ENCODE measurements at regions not wholly inside any gene's neighbourhood (a gene's known extent, or its start where the extent isn't known, plus 50 kb on each side); places are given as distances from the start of the nearest gene placed in this dataset.

DNA sequence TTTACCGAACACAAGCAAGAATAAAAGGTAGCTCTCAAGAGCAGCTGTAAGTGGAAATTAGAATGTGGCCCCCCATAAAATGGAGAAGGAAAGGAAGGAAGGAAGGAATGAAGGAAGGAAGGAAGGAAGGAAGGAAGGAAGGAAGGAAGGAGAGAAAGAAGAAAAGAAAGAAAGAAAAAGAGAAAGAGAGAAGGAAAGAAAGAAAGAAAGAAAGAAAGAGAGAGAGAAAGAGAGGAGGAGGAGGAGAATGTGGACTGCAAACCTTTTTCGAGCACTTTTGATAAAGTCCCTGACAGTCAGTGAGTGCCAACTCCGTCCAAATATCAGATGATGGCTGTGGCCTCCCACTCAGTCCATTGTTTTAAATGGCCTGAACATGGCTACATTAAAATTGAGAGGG, 53.8 kb upstream of the SNX2 start:
- TF ChIP-seq ARID4B (CRISPR knock-in tag; IDR thresholded peaks at IDR 0.05; ENCODE audit: borderline replicate concordance) (no peak), PREB (CRISPR knock-in tag; IDR thresholded peaks at IDR 0.05; ENCODE audit: borderline replicate concordance) (no peak)
- ChIA-PET CTCF (no interaction called here), POLR2A (no interaction called here)
- Mint-ChIP-seq H3K36me3 (no peaks in the 10 kb centered on the region), H3K27me3 (ENCODE audit: low read depth) (no peaks in the 10 kb centered on the region), H3K4me1 (peaks cover 11% of the 10 kb centered on the region), H3K9me3 (0 out of 2 replicates have a peak, but pooled peaks cover 6% of the 10 kb centered on the region), H3K27ac (no peak overlapping the region), H3K4me3 (no peak overlapping the region)
- ATAC-seq (no peak), DNase-seq (ENCODE audit: low spot score) (no peak)

DNA sequence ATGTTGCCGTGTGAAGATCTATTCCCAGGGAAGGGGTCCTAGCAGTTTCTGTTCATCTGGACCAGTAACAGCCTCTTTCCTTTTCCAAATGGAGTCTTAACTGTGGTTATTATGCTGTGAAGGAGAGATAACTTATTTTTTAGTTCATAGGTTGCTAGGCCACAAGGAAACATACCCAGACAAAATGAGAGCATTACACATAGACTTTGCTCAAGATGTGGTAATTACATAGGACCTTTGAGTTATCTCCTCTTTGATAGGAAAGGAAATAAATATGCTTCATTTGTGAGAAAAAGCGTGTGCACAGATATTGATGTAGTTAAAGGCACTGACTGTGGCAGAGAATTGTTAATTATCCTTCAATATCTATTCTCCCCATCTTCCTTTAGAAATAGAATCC, 52.5 kb upstream of the SNX2 start:
- ChIA-PET CTCF (no interaction called here), POLR2A (no interaction called here)
- Mint-ChIP-seq H3K36me3 (no peaks in the 10 kb centered on the region), H3K4me3 (no peak overlapping the region), H3K9me3 (0 out of 2 replicates have a peak, but pooled peaks cover 6% of the 10 kb centered on the region), H3K4me1 (peaks cover 11% of the 10 kb centered on the region), H3K27me3 (ENCODE audit: low read depth) (no peaks in the 10 kb centered on the region), H3K27ac (no peak overlapping the region)
- DNase-seq (ENCODE audit: low spot score): no peak
- no peak for TF ChIP-seq ZBTB21 (CRISPR knock-in tag; IDR thresholded peaks at IDR 0.05; ENCODE audit: borderline replicate concordance)
- no peak for ATAC-seq

DNA sequence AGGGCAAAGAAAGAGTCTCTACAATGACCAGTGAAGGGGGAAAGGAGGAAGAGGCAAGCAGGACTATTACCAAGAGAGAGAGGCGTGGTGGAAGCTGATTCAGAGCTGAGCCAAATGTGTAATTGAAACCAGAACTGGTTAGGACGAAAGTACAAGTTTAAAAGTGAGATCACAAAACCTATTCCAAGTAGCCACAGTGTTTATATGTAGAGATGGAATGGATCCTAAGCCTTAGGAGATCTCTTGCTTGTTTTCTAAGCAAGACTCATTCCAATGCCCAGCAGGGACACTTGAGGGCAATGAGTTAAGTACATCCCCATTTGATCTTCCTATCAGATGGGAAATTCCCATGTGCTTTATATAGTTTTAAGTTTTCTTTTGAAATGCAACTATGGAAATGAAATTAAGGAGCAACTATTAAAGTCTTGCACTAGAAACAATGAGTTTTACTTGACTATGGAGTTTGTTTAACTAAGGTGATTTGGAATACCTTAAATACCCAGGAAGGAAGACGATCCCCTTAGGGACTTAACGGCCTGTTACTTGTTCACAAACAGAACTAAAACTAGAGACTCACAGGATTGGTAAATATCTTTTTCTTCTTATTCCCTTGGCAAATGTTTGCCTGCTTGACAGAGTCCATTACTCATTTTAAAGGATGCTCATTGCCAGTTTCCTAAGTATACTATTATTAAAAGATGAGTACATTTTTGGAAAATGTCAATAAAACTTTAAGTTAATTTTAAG, 51.1 kb upstream of the SNX2 start:
- Mint-ChIP-seq H3K9me3 (0 out of 2 replicates have a peak, but pooled peaks cover 7% of the 10 kb centered on the region), H3K36me3 (no peaks in the 10 kb centered on the region), H3K4me3 (no peak overlapping the region), H3K4me1 (peaks cover 11% of the 10 kb centered on the region), H3K27me3 (ENCODE audit: low read depth) (no peaks in the 10 kb centered on the region; the same call in 1 of the 2 replicates), H3K27ac (no peak overlapping the region)
- ChIA-PET CTCF (no interaction called here), POLR2A (no interaction called here)
- no peak for TF ChIP-seq AFF4 (CRISPR knock-in tag; IDR thresholded peaks at IDR 0.05; ENCODE audit: borderline replicate concordance)
- TF ChIP-seq ELF4 (CRISPR knock-in tag; IDR thresholded peaks at IDR 0.05; ENCODE audit: low read depth): no peak
- no peak for TF ChIP-seq JAZF1 (CRISPR knock-in tag; IDR thresholded peaks at IDR 0.05)
- no peak for TF ChIP-seq ZNF396 (CRISPR knock-in tag; IDR thresholded peaks at IDR 0.05; ENCODE audit: borderline replicate concordance)
- TF ChIP-seq, protein P1, sequence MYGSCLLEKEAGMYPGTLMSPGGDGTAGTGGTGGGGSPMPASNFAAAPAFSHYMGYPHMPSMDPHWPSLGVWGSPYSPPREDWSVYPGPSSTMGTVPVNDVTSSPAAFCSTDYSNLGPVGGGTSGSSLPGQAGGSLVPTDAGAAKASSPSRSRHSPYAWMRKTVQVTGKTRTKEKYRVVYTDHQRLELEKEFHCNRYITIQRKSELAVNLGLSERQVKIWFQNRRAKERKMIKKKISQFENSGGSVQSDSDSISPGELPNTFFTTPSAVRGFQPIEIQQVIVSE (CRISPR knock-in tag; IDR thresholded peaks at IDR 0.05; ENCODE audit: borderline replicate concordance): no peak
- TF ChIP-seq NFATC4 (CRISPR knock-in tag; IDR thresholded peaks at IDR 0.05): no peak
- no peak for TF ChIP-seq TP53 (CRISPR knock-in tag; IDR thresholded peaks at IDR 0.05)
- TF ChIP-seq ZNF416 (CRISPR knock-in tag; IDR thresholded peaks at IDR 0.05): no peak
- no peak for TF ChIP-seq PREB (CRISPR knock-in tag; IDR thresholded peaks at IDR 0.05; ENCODE audit: borderline replicate concordance)
- TF ChIP-seq ERG (CRISPR knock-in tag; IDR thresholded peaks at IDR 0.05): no peak
- TF ChIP-seq CBFB (CRISPR knock-in tag; IDR thresholded peaks at IDR 0.05; ENCODE audit: low read depth): no peak
- no peak for TF ChIP-seq NFE2L1 (CRISPR knock-in tag; IDR thresholded peaks at IDR 0.05)
- no peak for TF ChIP-seq NR3C1 (CRISPR knock-in tag; conservative IDR thresholded peaks at IDR 0.05; ENCODE audit: low read depth)
- TF ChIP-seq CREM (CRISPR knock-in tag; IDR thresholded peaks at IDR 0.05): no peak
- no peak for TF ChIP-seq ETV6 (CRISPR knock-in tag; IDR thresholded peaks at IDR 0.05)
- TF ChIP-seq FOXP1 (CRISPR knock-in tag; IDR thresholded peaks at IDR 0.05; ENCODE audit: borderline replicate concordance): no peak
- TF ChIP-seq OVOL2 (CRISPR knock-in tag; IDR thresholded peaks at IDR 0.05; ENCODE audit: borderline replicate concordance): no peak
- no peak for ATAC-seq
- no peak for DNase-seq (ENCODE audit: low spot score)

All from WTC11 (cell line).